ENCODE measurements at regions not wholly inside any gene's neighbourhood (a gene's known extent, or its start where the extent isn't known, plus 50 kb on each side); places are given as distances from the start of the nearest gene placed in this dataset.

DNA sequence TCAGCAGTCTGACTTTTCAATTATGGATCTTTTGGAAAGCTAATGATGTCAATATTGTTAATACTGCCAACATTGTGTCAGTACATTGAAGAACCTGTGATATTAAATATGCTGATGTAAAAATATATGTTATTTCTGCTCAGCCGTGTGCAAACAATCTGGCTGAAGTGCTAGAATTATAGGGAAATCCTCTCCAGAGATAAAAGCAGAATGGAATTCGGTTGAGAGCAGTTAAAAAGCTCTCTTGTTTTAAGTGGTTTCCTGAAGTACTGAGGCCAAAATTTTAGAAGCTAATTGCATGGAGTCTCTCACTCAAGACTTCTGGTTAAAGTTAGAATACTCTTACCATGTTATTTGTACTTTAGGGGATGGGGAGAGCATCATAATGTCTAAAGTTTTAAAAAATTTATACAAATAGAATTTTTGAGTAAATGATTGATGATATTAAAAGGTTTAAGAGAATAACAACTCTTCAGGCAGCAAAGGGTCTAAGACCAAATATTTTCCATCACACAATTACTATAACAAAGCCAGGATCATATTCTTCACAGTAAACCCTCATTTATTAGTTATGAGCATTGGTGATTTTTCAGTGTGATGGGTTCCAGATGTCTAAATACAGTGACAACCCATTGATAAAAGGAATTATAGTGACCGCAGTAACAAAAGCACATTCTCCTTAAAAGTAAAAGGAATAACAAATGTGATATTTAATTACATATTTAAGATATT lies 834.2 kb upstream of the CXADR start:
- DNase-seq (ENCODE audit: extremely low read depth, low read depth, low spot score): no peak

GRCh38 chr21:16695074-16695473 lies 817.8 kb upstream of the CXADR start:
- DNase-seq (ENCODE audit: extremely low read depth, low read depth, low spot score): no peak

DNA sequence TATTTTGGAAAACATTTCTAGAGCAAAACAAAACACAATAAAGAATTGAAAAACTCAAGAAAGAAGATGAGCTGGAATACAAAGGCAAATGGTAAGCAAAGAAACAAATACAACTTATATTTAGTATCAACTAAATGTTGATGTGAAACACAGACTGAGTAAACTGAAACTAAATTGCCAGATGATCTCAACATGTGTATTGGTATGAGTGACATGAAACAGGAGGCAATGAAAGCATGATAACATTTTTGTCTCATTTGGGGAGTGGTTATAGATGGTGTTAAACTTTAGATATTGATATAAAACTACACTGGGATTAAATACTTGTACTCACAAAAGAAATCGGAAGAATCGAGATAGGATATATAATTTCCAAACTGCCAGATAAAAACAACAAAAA lies 805.6 kb upstream of the CXADR start:
- DNase-seq (ENCODE audit: extremely low read depth, low read depth, low spot score): no peak

GRCh38 chr21:16708101-16708835 lies 804.6 kb upstream of the CXADR start:
- no peak for DNase-seq (ENCODE audit: extremely low read depth, low read depth, low spot score)

DNA sequence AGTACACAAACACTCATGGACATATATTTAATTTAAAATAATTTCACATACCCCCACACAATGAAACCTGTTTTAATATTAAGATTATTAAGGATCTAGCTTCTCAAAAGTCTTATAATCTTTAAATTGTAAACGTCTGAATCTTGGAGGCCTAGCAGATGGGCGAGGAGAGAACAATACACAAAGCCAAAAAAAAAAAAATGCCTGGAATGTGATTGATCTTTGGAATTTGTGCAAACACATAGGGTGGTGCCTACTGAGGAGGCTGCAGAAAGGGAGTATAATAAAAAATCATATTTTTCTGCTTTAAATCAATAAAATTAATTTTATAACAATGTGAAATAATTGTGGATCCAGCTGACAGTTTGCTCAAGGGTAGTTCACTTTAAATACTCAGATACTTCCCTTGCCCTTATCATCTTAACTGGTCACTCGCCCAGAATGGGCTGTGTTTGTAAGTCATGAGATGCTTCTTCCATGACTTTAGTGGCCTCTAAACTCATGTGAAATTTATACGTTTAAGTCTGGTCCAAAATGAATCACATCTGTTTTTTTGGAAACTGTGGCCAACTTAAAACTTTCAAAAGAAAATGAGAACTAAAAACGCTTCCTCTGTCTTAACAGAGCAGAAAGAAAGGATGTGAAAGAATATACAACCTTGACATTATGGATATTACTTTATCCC lies 802.8 kb upstream of the CXADR start:
- no peak for DNase-seq (ENCODE audit: extremely low read depth, low read depth, low spot score)

- DNase-seq (ENCODE audit: extremely low read depth, low read depth, low spot score): no peak
These were observed 801.1 kb upstream of the CXADR start for GRCh38 chr21:16711757-16712156.

DNA sequence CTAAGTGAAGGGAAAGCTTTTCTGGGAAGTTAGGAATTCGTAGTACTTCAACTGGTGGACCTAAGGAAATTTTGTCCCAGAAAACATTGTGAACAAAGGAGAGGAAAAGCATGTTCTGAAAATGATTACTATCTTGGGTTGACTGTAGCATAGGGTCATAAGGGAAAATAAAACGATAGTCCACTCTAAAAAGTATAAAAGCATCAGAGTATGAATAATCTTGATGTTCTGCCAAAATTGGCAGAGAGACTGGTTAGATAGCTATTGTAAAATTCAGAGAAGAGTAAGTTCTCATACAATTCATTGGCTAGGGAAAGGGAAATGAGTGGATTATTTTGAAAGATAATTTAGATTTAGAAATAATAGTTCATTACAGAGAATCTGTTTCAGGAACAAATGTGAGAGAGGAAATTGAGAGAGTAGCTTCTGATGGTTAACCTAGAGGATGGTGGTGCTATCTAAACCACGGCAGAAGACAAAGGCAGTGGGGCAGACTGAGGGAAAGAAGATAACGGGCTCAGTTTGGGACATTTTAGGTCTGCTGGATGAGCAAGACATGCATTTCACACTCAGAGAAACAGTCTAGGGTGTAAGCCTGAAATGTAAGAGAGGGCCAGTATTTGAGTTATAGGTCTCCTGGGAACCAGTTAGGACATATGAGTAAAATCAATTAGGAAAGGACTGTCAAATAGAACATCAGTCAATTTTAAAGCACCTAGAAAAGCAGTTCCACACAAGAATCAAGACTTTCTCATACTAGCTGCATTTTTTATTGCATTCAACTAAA lies 799.3 kb upstream of the CXADR start:
- DNase-seq (ENCODE audit: extremely low read depth, low read depth, low spot score): no peak

GRCh38 chr21:16740511-16740910 lies 772.3 kb upstream of the CXADR start:
- no peak for DNase-seq (ENCODE audit: extremely low read depth, low read depth, low spot score)

- DNase-seq (ENCODE audit: extremely low read depth, low read depth, low spot score): no peak
These were observed 771.6 kb upstream of the CXADR start for GRCh38 chr21:16741141-16741665.

GRCh38 chr21:16742131-16742641 lies 770.7 kb upstream of the CXADR start:
- no peak for DNase-seq (ENCODE audit: extremely low read depth, low read depth, low spot score)

DNA sequence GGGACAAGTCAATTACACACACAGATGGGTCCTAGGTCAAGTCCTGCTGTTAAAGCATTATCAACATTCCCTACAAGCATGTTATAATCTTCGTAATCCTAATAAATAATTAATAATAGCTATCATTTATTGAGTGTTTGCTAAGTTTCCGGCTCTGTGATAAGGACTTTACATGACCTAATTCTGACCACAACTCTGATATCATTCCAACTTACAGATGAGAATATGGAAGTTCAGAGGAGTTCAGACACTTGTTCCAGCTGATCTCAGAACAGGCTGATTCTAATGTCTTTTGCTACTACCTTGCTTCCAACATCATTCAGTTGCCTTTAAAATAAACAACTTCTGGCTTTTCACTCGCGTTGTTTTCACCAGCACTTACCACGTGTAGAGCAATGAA lies 770.1 kb upstream of the CXADR start:
- DNase-seq (ENCODE audit: extremely low read depth, low read depth, low spot score): no peak

DNA sequence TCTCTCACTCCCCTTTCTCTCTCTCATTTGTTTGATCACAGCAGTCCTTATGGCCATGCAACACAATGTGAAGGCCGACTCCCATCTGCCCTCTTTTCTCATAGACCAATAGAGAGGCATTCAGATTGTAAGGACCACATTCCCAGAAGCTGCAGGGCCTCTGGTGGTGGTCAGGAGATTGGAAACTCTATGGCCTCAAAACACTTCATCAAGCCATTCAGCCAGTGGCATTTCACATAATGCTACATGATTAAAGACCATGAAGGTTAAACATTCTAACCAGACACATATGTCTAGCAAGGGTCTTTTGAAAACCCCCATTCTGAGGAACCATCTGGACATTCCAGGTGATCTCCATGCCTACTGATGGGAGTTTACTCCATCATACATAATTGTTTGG lies 769.5 kb upstream of the CXADR start:
- DNase-seq (ENCODE audit: extremely low read depth, low read depth, low spot score): no peak

DNA sequence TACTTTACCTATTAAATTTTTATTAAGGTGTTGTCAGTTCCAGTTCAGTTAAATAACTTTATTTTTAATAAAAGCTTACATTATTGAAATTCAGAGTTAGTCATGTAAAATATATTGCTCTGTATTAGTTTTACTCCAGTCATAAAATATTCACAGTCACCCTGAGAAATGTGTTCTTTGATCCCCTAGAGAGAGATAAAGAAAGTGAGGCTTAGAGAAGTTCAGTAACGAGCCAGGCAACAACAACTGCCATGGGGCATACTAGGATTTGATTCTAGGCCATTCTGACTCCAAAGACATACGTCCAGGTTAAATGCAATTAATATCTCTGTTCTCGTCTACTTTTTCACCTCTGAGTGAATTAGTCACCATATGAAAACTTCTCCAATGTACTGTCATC lies 761.9 kb upstream of the CXADR start:
- DNase-seq (ENCODE audit: extremely low read depth, low read depth, low spot score): no peak

DNA sequence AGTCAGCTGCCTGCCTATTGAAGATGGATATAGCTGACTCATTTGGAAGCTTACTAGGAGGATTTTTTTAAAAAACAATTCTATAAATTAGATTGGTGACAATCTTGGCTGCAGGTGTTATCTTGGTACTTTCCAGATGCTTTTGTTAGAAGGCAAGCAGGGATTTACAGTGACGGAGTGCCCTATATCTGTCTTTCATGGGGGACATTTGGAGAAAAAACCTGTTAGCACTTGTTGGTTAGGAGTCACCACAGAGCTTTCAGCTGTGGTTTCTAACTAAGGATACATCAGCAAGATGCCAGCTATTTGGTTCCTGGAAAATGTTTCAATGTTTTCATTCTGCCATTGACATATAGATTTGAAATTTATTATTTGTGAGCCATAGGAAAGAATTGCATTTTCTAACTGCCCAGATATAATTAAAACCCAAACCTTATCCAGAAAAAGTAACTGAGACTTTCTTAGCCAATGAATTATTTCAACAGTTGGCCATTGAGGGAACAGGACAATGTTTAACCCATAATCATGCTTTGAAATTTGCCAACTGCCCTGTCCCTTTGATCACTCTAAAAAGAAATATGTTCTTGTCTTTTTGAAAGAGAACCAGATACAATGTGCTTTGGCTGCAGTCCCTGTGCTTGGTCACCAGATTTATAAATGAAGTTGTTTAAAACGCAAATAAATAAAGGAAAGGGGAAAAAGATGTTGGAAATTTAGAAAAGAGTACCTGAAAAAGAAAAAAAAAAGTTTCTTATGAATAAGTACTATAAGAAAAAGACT lies 761.0 kb upstream of the CXADR start:
- no peak for DNase-seq (ENCODE audit: extremely low read depth, low read depth, low spot score)

- DNase-seq (ENCODE audit: extremely low read depth, low read depth, low spot score): no peak
These were observed 760.4 kb upstream of the CXADR start for GRCh38 chr21:16752475-16752857.

- no peak for DNase-seq (ENCODE audit: extremely low read depth, low read depth, low spot score)
These were observed 757.8 kb upstream of the CXADR start for GRCh38 chr21:16755061-16755460.

DNA sequence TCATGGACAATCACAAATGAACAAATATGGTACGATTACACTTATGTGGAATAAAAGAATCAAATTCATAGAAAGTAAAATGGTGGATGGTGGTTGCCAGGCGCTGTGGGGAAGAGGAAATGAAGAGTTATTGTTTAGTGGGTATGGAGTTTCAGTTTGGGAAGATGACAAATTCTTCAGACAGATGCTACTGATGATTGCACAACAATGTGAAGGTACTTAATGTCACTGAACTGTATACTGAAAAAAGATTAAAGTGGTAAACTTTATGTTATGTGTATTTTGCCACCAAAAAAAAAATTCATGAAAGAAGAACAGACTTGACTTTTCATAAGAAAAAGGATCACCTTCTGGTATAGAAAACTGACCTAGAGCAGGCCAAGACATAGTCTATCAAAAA lies 745.6 kb upstream of the CXADR start:
- no peak for DNase-seq (ENCODE audit: extremely low read depth, low read depth, low spot score)

GRCh38 chr21:16768096-16768495 lies 744.7 kb upstream of the CXADR start:
- no peak for DNase-seq (ENCODE audit: extremely low read depth, low read depth, low spot score)

DNA sequence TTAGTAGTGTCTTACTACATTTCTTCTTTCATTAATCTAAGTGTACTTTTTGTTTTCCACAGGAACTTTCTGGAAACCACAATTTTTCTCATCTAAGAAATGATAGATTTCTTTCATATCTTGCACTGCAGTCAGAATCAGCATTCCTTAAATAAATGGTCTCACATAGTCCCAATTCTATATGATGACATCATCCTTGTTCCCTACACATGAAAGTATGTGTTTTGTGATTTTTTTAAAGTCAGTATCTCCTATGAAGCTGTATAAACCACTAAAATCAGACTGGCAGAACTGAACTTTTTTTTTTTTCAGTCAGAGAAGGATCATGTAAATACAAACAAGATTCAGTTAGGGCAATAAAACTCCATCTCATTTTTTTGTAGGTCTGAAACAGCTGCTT lies 742.6 kb upstream of the CXADR start:
- no peak for DNase-seq (ENCODE audit: extremely low read depth, low read depth, low spot score)

GRCh38 chr21:16773206-16773605 lies 739.6 kb upstream of the CXADR start:
- no peak for DNase-seq (ENCODE audit: extremely low read depth, low read depth, low spot score)
